ENCODE measurements at regions not wholly inside any gene's neighbourhood (a gene's known extent, or its start where the extent isn't known, plus 50 kb on each side); places are given as distances from the start of the nearest gene placed in this dataset.

GRCh38 chr12:61531195-61531594 is 729.0 kb upstream of the USP15 start:
- no peak for DNase-seq (ENCODE audit: low read depth)
- TF ChIP-seq CTCF (conservative IDR thresholded peaks at IDR 0.05; ENCODE audit: control insufficient read depth, insufficient read depth, low read depth, low read length): no peak
- H3K4me3 ChIP-seq (ENCODE audit: control insufficient read depth, low read depth, low read length): no peak overlapping the region

GRCh38 chr12:61536117-61536516 is 724.1 kb upstream of the USP15 start:
- DNase-seq (ENCODE audit: low read depth): no peak
- TF ChIP-seq CTCF (conservative IDR thresholded peaks at IDR 0.05; ENCODE audit: control insufficient read depth, insufficient read depth, low read depth, low read length): no peak
- H3K4me3 ChIP-seq (ENCODE audit: control insufficient read depth, low read depth, low read length): no peak overlapping the region

- TF ChIP-seq CTCF (conservative IDR thresholded peaks at IDR 0.05; ENCODE audit: control insufficient read depth, insufficient read depth, low read depth, low read length): no peak
- no peak for DNase-seq (ENCODE audit: low read depth)
- no peak overlapping the region for H3K4me3 ChIP-seq (ENCODE audit: control insufficient read depth, low read depth, low read length)
These were observed 723.7 kb upstream of the USP15 start for GRCh38 chr12:61536525-61536924.

GRCh38 chr12:61538951-61539350 is 721.3 kb upstream of the USP15 start:
- no peak overlapping the region for H3K4me3 ChIP-seq (ENCODE audit: control insufficient read depth, low read depth, low read length)
- TF ChIP-seq CTCF (conservative IDR thresholded peaks at IDR 0.05; ENCODE audit: control insufficient read depth, insufficient read depth, low read depth, low read length): no peak
- peak; percentile 0 for DNase-seq (ENCODE audit: low read depth)

- no peak overlapping the region for H3K4me3 ChIP-seq (ENCODE audit: control insufficient read depth, low read depth, low read length)
- TF ChIP-seq CTCF (conservative IDR thresholded peaks at IDR 0.05; ENCODE audit: control insufficient read depth, insufficient read depth, low read depth, low read length): no peak
- DNase-seq (ENCODE audit: low read depth): no peak
These were observed 717.7 kb upstream of the USP15 start for GRCh38 chr12:61542551-61542950.

- DNase-seq (ENCODE audit: low read depth): no peak
- no peak overlapping the region for H3K4me3 ChIP-seq (ENCODE audit: control insufficient read depth, low read depth, low read length)
- no peak for TF ChIP-seq CTCF (conservative IDR thresholded peaks at IDR 0.05; ENCODE audit: control insufficient read depth, insufficient read depth, low read depth, low read length)
These were observed 713.9 kb upstream of the USP15 start for GRCh38 chr12:61546296-61546695.

GRCh38 chr12:61553091-61553490 is 707.1 kb upstream of the USP15 start:
- DNase-seq (ENCODE audit: low read depth): no peak
- TF ChIP-seq CTCF (conservative IDR thresholded peaks at IDR 0.05; ENCODE audit: control insufficient read depth, insufficient read depth, low read depth, low read length): no peak
- H3K4me3 ChIP-seq (ENCODE audit: control insufficient read depth, low read depth, low read length): no peak overlapping the region

Measured in fibroblast of mammary gland (primary cell).